Esophagus squamous epithelium (tissue), 4 donors: ENCODE measurements at regions not wholly inside any gene's neighbourhood (a gene's known extent, or its start where the extent isn't known, plus 50 kb on each side); places are given as distances from the start of the nearest gene placed in this dataset.

ENCODE experiments used
- CTCF ChIP-seq, 6 experiments: fragments of 450-650 bp in 4 of 6; fragments of 200-600 bp in 2 of 6; sonication (generic) in 2 of 6; IDR thresholded peaks; one replicate each; pipeline ENCODE4 v1.5.1; 2016 to 2019; ENCODE audit warnings: antibody characterized with exemption in 6 of 6, mild to moderate bottlenecking in 4 of 6, moderate library complexity in 4 of 6
- POLR2A ChIP-seq, 4 donors: fragments of 450-650 bp; IDR thresholded peaks; one replicate each; pipeline ENCODE4 v1.6.1; 2017; ENCODE audit warnings: antibody characterized with exemption in 4 of 4, mild to moderate bottlenecking in 4 of 4, moderate library complexity in 3 of 4

GRCh38 chr15:31208817-31209216, 107.3 kb upstream of the TRPM1 start:
- TF ChIP-seq CTCF (IDR thresholded peaks at IDR 0.05), result no peak
- TF ChIP-seq POLR2A (IDR thresholded peaks at IDR 0.05), result no peak
